BJ (cell line): ENCODE measurements at regions not wholly inside any gene's neighbourhood (a gene's known extent, or its start where the extent isn't known, plus 50 kb on each side); places are given as distances from the start of the nearest gene placed in this dataset.

ENCODE experiments used
- CTCF ChIA-PET: fragments of 350-600 bp; formaldehyde crosslinking; extraction: SDS; loops from one replicate; lab custom pipeline; 2021; ENCODE audit warnings: antibody characterized with exemption, inconsistent platforms; lab: Yijun Ruan, JAX
- POLR2A ChIA-PET: fragments of 300-600 bp; sonication (Branson Sonifier 250); formaldehyde crosslinking; extraction: SDS; loops from one replicate; lab custom pipeline; 2021; ENCODE audit warnings: antibody characterized with exemption; lab: Charles Lee
- DNase-seq: peaks from one replicate; pipeline ENCODE4 v3.0.0-alpha.2; 2011; ENCODE audit warnings: low read depth
- H3K27me3 ChIP-seq: 2 replicates; pipeline ENCODE4 v1.6.0; 2011; ENCODE audit warnings: low read length; ENCODE audit not compliant: control insufficient read depth, insufficient read depth
- H3K36me3 ChIP-seq: 2 replicates; pipeline ENCODE4 v1.5.1; 2011; ENCODE audit warnings: low read length; ENCODE audit not compliant: control insufficient read depth, insufficient read depth
- H3K4me3 ChIP-seq: 2 replicates; pipeline ENCODE4 v1.5.1; 2011; ENCODE audit warnings: low read depth, mild to moderate bottlenecking, control low read depth, low read length
- TF ChIP-seq, protein P1 (sequence below): IDR thresholded peaks from 2 replicates; pipeline ENCODE4 v1.5.1; 2011; ENCODE audit warnings: low read depth, mild to moderate bottlenecking, control low read depth, inconsistent platforms, low read length, moderate library complexity; ENCODE audit not compliant: insufficient read depth

DNA sequence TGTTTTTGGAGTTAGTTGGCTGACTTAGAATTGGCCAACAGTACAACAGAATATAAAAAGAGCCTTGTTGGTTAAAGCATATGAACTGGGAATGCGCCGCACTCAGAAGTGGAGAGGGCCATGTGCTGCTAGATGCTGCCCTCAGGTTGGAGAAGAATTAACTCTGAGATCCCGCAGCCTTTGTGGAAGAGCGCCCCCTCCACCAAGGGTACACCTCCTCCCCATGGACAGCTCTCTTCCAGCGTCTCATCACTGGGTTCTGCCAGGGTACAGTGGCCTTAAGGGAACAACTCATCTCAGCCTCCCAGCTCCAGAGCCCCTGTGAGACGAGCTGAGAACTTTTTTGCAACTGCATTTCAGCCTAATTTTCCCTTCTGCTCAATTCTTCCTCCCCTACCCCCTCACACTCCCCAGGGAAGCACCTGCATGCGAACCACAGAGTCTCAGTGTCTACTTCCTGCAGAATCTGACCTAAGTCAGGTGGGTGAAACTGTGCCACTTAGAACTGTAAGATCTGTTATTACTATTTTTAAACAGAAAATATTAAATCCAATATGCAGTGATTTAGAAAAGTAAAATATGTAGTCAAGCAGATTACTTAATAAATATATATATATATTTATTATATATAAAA, 380.6 kb downstream of the RAB28 start:
- Histone ChIP-seq H3K27me3 (no peaks in the 10 kb centered on the region), H3K4me3 (no peak overlapping the region), H3K36me3 (no peaks in the 10 kb centered on the region)
- DNase-seq: no peak
- CTCF ChIA-PET: interaction anchor here (0.9 kb wide), 1 partner anchor 9 kb away, joined by 3 read pairs; no protein-coding TSS in a partner anchor
- POLR2A ChIA-PET: no interaction called here
- TF ChIP-seq, protein P1, sequence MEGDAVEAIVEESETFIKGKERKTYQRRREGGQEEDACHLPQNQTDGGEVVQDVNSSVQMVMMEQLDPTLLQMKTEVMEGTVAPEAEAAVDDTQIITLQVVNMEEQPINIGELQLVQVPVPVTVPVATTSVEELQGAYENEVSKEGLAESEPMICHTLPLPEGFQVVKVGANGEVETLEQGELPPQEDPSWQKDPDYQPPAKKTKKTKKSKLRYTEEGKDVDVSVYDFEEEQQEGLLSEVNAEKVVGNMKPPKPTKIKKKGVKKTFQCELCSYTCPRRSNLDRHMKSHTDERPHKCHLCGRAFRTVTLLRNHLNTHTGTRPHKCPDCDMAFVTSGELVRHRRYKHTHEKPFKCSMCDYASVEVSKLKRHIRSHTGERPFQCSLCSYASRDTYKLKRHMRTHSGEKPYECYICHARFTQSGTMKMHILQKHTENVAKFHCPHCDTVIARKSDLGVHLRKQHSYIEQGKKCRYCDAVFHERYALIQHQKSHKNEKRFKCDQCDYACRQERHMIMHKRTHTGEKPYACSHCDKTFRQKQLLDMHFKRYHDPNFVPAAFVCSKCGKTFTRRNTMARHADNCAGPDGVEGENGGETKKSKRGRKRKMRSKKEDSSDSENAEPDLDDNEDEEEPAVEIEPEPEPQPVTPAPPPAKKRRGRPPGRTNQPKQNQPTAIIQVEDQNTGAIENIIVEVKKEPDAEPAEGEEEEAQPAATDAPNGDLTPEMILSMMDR: no peak

DNA sequence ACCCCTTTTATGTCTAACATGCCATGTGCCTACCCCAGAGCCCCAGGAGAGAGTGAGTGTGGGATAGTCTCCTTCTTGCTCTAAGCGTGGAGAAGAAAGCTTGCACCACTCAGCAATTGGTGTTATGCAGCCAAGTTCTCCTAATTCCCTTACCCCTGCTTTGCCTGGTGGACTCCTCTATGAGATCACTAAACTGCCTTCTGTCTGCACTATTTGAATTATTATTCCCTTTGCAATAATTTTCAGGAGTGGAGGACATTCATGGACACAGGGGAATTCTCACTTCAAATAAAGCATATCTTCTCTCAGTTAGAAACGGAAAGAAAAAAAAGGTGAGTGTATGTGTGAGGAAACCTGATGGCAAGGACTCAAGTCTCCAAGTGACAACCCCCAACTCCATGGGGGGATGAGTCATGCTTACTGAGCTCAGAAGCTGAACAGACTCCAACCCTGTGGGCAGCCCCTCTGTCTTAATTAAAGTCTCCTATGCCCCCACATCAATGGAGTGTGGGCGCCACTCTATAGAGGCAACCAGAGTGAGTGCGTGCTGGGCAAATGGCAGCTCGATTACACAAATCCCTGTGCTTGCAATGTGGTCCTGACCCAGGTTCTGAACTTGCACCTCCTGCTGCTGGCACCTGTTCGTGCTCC, 381.9 kb downstream of the RAB28 start:
- TF ChIP-seq, protein P1: no peak
- POLR2A ChIA-PET: no interaction called here
- CTCF ChIA-PET: no interaction called here
- Histone ChIP-seq H3K36me3 (no peaks in the 10 kb centered on the region), H3K27me3 (no peaks in the 10 kb centered on the region), H3K4me3 (no peak overlapping the region)
- no peak for DNase-seq

DNA sequence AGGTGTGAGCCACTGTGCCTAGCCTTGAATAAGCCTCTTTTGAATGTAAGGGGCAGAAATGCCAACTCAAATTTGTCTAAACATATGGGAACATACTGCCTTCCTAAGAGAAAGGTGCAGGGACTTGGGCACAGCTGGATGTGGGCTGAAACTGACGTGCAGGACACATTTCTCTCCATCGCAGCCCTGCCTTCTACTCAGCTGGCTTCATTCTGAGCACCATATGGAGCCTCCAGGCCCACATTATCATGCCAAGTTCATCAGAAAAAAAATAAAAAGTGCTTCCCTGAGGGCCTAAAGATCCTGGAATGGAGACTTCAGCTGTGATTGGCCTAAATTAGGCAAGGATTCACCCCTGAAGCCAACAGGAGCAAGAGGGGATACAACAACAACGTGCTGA, 386.2 kb downstream of the RAB28 start:
- POLR2A ChIA-PET: no interaction called here
- CTCF ChIA-PET: no interaction called here
- TF ChIP-seq, protein P1: no peak
- Histone ChIP-seq H3K27me3 (no peaks in the 10 kb centered on the region), H3K36me3 (no peaks in the 10 kb centered on the region), H3K4me3 (no peak overlapping the region)
- DNase-seq: no peak

DNA sequence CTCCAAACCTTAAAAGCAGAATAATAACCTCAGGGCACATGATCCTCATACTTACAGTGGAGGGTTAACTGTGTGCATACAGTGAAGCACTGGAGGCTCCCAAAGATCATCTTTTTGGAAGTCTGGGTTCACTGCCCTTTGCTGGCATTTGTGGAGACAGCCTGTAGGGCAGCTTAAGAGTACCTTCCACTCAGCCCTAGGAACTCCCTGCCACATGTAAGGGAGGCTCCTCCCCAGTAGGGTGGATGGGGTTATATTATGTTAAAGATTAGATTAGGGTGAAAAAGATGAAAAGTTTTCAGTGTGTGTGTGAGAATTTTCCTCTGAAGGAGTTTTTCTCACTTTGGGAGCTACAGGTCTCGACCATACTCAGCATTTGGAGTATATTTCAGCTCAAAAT, 388.4 kb downstream of the RAB28 start:
- TF ChIP-seq, protein P1: no peak
- no peaks in the 10 kb centered on the region for H3K36me3 ChIP-seq
- ChIA-PET POLR2A (no interaction called here), CTCF (no interaction called here)
- no peak overlapping the region for H3K4me3 ChIP-seq
- no peak for DNase-seq
- H3K27me3 ChIP-seq: no peaks in the 10 kb centered on the region

DNA sequence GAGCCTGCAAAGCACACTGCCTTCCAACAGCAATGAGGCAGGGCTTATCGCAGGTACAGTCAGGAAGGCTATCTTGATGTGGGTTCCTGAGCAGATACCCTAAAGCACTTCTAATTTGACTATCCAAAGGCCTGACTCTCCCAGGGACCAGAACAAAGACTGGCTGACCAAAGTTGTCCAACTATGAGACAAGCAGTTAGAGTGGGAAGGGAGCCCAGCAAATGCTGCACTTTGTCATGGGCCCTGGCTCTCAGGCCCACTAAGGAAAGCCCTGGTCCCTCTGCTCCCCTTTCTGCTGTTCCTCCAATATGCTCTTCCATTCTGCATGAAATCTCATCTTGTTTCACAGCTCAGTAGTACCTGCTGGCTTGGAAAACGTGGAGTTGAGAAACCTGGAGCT, 391.0 kb downstream of the RAB28 start:
- Histone ChIP-seq H3K36me3 (no peaks in the 10 kb centered on the region), H3K27me3 (no peaks in the 10 kb centered on the region), H3K4me3 (no peak overlapping the region)
- POLR2A ChIA-PET: no interaction called here
- DNase-seq: no peak
- CTCF ChIA-PET: no interaction called here
- TF ChIP-seq, protein P1: no peak
